ENCODE measurements at regions not wholly inside any gene's neighbourhood (a gene's known extent, or its start where the extent isn't known, plus 50 kb on each side); places are given as distances from the start of the nearest gene placed in this dataset.

DNA sequence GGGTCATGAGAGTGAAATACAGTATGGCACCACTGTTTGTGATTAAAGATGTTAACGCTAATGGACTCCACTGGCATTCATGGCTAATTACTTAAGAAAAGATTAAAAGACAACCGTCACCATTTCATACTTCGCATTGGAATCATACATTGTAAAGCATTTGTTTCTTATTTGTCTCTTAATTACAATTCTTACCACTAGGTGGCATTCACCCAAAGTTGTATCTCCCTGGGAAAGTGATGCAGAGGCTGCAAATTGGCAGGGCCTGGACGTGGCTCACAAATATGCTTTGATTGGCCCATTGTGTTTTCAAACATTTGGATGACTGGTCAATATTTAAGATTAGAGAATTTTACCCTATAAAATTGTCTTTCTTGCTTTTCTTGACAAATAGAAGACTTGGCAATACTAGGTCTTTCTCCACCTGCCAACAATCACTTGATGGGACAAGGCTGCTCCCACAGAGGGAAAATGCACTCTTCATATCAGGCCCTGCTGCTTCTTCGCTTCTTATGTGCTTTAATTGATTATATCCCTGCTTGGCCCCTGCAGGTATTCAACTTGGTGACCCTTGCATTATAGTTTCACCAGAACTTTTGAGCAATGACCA, 72.1 kb upstream of the STARD3NL start:
- no peaks in the 10 kb centered on the region for H3K4me1 ChIP-seq (ENCODE audit: insufficient read depth, low read length)
- no peak overlapping the region for H2AK5ac ChIP-seq (ENCODE audit: insufficient read length, low read length)
- no peak overlapping the region for H3K4me2 ChIP-seq (ENCODE audit: insufficient read depth, insufficient read length, low read length)
- H3K4ac ChIP-seq (ENCODE audit: low read depth, low read length), result no peak overlapping the region
- Mint-ChIP-seq H3K27ac (no peak overlapping the region), H3K4me3 (no peak overlapping the region), H3K4me1 (no peaks in the 10 kb centered on the region; a peak in 1 of 4 replicates), H3K9me3 (no peaks in the 10 kb centered on the region), H3K27me3 (ENCODE audit: low read depth) (no peaks in the 10 kb centered on the region; the same call in 1 of the 2 replicates), H3K36me3 (ENCODE audit: insufficient read depth in 1 of 3, low read depth in 3 of 3) (no peaks in the 10 kb centered on the region)
- H2BK15ac ChIP-seq (ENCODE audit: low read depth, low read length), result no peak overlapping the region
- H4K5ac ChIP-seq (ENCODE audit: insufficient read length, low read depth, low read length), result no peak overlapping the region
- H2AFZ ChIP-seq (ENCODE audit: low read length), result no peak overlapping the region
- no CpG with 5 or more reads among the region's 5 CpGs for WGBS (ENCODE audit: extremely low coverage, insufficient read length, low lambda C conversion rate)
- no peaks in the 10 kb centered on the region for H4K20me1 ChIP-seq (ENCODE audit: control insufficient read depth, insufficient read depth, insufficient read length)
- no peaks in the 10 kb centered on the region for H3K79me2 ChIP-seq (ENCODE audit: insufficient read depth, low read length)
- H2BK20ac ChIP-seq (ENCODE audit: low read depth, low read length, poor library complexity, severe bottlenecking), result no peak overlapping the region
- H2BK120ac ChIP-seq (ENCODE audit: low read depth, low read length, poor library complexity, severe bottlenecking), result no peak overlapping the region
- no peak overlapping the region for H4K8ac ChIP-seq (replicated peaks; ENCODE audit: insufficient read length, low read depth, low read length)
- no peak overlapping the region for H3K56ac ChIP-seq (ENCODE audit: insufficient read length, low read depth, low read length)
- no peaks in the 10 kb centered on the region for H3K9me3 ChIP-seq (ENCODE audit: control insufficient read depth, low read depth, low read length)
- no peak overlapping the region for H3K27ac ChIP-seq (ENCODE audit: insufficient read length, low read depth, low read length)
- no peaks in the 10 kb centered on the region for H3K79me1 ChIP-seq (ENCODE audit: insufficient read depth, low read depth, low read length, poor library complexity, severe bottlenecking)
- TF ChIP-seq, protein P1, sequence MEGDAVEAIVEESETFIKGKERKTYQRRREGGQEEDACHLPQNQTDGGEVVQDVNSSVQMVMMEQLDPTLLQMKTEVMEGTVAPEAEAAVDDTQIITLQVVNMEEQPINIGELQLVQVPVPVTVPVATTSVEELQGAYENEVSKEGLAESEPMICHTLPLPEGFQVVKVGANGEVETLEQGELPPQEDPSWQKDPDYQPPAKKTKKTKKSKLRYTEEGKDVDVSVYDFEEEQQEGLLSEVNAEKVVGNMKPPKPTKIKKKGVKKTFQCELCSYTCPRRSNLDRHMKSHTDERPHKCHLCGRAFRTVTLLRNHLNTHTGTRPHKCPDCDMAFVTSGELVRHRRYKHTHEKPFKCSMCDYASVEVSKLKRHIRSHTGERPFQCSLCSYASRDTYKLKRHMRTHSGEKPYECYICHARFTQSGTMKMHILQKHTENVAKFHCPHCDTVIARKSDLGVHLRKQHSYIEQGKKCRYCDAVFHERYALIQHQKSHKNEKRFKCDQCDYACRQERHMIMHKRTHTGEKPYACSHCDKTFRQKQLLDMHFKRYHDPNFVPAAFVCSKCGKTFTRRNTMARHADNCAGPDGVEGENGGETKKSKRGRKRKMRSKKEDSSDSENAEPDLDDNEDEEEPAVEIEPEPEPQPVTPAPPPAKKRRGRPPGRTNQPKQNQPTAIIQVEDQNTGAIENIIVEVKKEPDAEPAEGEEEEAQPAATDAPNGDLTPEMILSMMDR (conservative IDR thresholded peaks at IDR 0.05), result peak; percentile 71
- H3K14ac ChIP-seq (ENCODE audit: insufficient read depth, low read length), result no peak overlapping the region
- no peak overlapping the region for H3K9ac ChIP-seq (ENCODE audit: extremely low read depth, insufficient read length, low read length)
- no peaks in the 10 kb centered on the region for H3K23me2 ChIP-seq (ENCODE audit: insufficient read length, low read depth, low read length, poor library complexity, severe bottlenecking)
- H3K27me3 ChIP-seq (ENCODE audit: insufficient read depth, low read length), result no peaks in the 10 kb centered on the region
- no peak overlapping the region for H3K18ac ChIP-seq (ENCODE audit: insufficient read length, low read depth, low read length)
- DNase-seq, result no peak
- H3T11ph ChIP-seq (ENCODE audit: low read length), result no peak overlapping the region
- no peak overlapping the region for H2BK5ac ChIP-seq (ENCODE audit: insufficient read length, low read length)
- H2BK12ac ChIP-seq (ENCODE audit: insufficient read length, low read depth, low read length), result no peak overlapping the region
- H4K91ac ChIP-seq (ENCODE audit: insufficient read length, low read depth, low read length), result no peak overlapping the region
- no peak overlapping the region for H3K23ac ChIP-seq (ENCODE audit: insufficient read length, low read depth, low read length)
